ENCODE measurements at regions not wholly inside any gene's neighbourhood (a gene's known extent, or its start where the extent isn't known, plus 50 kb on each side); places are given as distances from the start of the nearest gene placed in this dataset.

DNA sequence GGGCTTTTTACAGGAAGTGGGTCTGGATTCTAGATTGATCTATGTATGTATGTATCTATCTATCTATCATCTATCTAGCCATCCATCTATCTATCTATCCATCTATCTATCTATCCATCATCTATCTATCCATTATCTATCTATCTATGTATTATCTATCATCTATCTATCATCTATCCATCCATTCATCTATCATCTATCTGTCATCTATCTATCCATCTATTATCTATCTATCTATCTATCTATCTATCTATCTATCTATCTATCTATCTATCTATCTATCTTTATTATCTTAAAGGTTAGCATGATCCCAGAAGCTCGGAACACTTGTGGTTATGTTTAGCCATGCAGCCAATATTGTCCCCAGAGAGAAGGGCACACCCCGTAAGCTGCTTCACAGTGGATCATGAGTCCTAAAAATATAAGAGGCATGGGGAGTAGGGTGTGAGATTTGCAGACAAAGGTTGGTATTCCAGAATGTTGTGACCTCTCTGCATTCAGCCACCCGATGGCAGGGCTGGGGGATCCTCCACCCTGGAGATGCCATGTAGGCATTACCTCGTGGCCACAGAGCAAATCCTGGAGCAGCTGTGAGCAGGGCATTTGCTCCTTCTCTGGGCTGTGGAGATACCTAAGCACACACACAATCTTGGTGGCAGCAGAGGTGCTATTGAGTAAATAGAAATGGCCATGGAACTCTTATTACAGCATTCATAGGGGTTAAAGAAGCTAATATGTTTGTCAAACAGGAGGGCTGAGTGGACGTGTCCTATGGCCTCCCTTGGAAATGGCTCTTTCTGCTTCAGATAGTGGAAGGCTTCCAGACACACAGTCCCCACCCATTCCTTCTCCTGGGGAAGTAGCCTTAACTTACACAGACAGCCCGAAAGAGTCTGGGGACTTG, 310.0 kb upstream of the TSHZ3 start:
- TF ChIP-seq POLR2AphosphoS5 (IDR thresholded peaks at IDR 0.05; ENCODE audit: insufficient read depth in 1 of 2, low read depth in 1 of 2) (no peak), POLR2A (IDR thresholded peaks at IDR 0.05) (no peak)
- TF ChIP-seq, protein P1, sequence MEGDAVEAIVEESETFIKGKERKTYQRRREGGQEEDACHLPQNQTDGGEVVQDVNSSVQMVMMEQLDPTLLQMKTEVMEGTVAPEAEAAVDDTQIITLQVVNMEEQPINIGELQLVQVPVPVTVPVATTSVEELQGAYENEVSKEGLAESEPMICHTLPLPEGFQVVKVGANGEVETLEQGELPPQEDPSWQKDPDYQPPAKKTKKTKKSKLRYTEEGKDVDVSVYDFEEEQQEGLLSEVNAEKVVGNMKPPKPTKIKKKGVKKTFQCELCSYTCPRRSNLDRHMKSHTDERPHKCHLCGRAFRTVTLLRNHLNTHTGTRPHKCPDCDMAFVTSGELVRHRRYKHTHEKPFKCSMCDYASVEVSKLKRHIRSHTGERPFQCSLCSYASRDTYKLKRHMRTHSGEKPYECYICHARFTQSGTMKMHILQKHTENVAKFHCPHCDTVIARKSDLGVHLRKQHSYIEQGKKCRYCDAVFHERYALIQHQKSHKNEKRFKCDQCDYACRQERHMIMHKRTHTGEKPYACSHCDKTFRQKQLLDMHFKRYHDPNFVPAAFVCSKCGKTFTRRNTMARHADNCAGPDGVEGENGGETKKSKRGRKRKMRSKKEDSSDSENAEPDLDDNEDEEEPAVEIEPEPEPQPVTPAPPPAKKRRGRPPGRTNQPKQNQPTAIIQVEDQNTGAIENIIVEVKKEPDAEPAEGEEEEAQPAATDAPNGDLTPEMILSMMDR (IDR thresholded peaks at IDR 0.05) = no peak

DNA sequence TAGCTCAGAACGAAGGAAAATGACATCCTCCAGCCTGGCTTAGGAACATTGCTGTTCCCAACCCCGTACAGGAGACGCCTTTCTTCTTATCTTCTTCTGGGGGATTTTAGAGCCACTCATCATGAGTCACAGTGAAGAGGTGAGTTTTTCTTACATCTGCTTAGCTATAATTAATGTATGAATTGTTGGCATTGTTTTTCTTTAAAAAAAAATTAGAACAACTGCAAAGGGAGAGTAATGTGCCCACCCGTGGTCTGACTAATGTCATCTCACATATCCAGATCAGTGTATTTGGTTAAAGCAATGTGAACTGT, 310.6 kb upstream of the TSHZ3 start:
- H3K27ac ChIP-seq = no peak overlapping the region
- no peaks in the 10 kb centered on the region for H3K4me1 ChIP-seq
- DNase-seq (ENCODE audit: extremely low spot score in 2 of 2) = no peak
- no peaks in the 10 kb centered on the region for H3K36me3 ChIP-seq
- no peaks in the 10 kb centered on the region for H3K27me3 ChIP-seq
- TF ChIP-seq POLR2AphosphoS5 (IDR thresholded peaks at IDR 0.05; ENCODE audit: insufficient read depth in 1 of 2, low read depth in 1 of 2) (no peak), POLR2A (IDR thresholded peaks at IDR 0.05) (no peak)
- TF ChIP-seq, protein P1 (IDR thresholded peaks at IDR 0.05) = no peak
- no peaks in the 10 kb centered on the region for H3K9me3 ChIP-seq
- no peak overlapping the region for H3K4me3 ChIP-seq
- intact Hi-C loops (cut with DNase I) = no loop called here

More for the DNA sequence above, 310.0 kb upstream of the TSHZ3 start:
- intact Hi-C loops (cut with DNase I) = no loop called here
- Histone ChIP-seq H3K4me3 (no peak overlapping the region), H3K27me3 (no peaks in the 10 kb centered on the region), H3K4me1 (no peaks in the 10 kb centered on the region), H3K36me3 (no peaks in the 10 kb centered on the region), H3K27ac (no peak overlapping the region), H3K9me3 (no peaks in the 10 kb centered on the region)
- no peak for DNase-seq (ENCODE audit: extremely low spot score in 2 of 2)

DNA sequence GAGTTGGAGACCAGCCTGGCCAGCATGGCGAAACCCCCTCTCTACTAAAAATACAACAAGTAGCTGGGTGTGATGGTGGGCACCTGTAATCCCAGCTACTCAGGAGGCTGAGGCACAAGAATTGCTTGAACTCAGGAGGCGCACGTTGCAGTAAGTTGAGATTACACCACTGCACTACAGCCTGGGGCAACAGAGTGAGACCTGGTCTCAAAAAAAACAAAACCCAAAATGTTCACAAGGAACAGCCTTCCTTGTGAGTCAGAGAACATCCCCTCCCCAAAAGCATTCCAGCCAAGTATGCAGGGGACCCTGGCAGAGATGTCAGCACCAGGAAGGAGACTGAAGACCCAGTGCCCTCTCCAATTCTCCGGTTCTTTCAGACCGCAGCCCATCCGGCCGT, 314.9 kb upstream of the TSHZ3 start:
- intact Hi-C loops (cut with DNase I) = no loop called here
- Histone ChIP-seq H3K27ac (no peak overlapping the region), H3K9me3 (no peaks in the 10 kb centered on the region), H3K4me1 (no peaks in the 10 kb centered on the region), H3K4me3 (no peak overlapping the region), H3K36me3 (no peaks in the 10 kb centered on the region), H3K27me3 (no peaks in the 10 kb centered on the region)
- TF ChIP-seq, protein P1 (IDR thresholded peaks at IDR 0.05) = no peak
- TF ChIP-seq POLR2A (IDR thresholded peaks at IDR 0.05) = no peak
- TF ChIP-seq POLR2AphosphoS5 (IDR thresholded peaks at IDR 0.05; ENCODE audit: insufficient read depth in 1 of 2, low read depth in 1 of 2) = no peak
- DNase-seq (ENCODE audit: extremely low spot score in 2 of 2) = no peak

DNA sequence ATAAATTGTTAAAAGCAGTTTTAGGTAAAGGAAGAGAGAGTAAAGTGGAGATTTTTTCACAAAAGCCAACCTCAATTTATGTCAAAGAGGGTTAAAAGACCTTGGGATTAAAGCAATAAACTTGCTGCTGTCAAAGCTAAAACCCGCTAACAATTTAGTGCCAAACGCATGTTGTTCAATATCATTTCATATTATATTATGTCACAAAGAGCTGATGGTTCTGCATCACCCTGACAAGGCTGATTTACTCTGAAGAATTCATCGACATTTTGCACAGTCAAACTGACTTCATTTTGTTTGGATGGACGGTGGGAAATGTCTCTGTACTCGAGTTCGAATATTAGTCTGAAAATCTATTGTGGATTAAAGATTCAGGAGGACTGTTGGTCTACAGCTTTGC, 315.8 kb upstream of the TSHZ3 start:
- H3K27ac ChIP-seq = no peak overlapping the region
- no peaks in the 10 kb centered on the region for H3K27me3 ChIP-seq
- no peak for DNase-seq (ENCODE audit: extremely low spot score in 2 of 2)
- H3K4me3 ChIP-seq = no peak overlapping the region
- TF ChIP-seq POLR2A (IDR thresholded peaks at IDR 0.05) = no peak
- TF ChIP-seq, protein P1 (IDR thresholded peaks at IDR 0.05) = no peak
- TF ChIP-seq POLR2AphosphoS5 (IDR thresholded peaks at IDR 0.05; ENCODE audit: insufficient read depth in 1 of 2, low read depth in 1 of 2) = no peak
- H3K9me3 ChIP-seq = no peaks in the 10 kb centered on the region
- no peaks in the 10 kb centered on the region for H3K4me1 ChIP-seq
- intact Hi-C loops (cut with DNase I) = no loop called here
- no peaks in the 10 kb centered on the region for H3K36me3 ChIP-seq

DNA sequence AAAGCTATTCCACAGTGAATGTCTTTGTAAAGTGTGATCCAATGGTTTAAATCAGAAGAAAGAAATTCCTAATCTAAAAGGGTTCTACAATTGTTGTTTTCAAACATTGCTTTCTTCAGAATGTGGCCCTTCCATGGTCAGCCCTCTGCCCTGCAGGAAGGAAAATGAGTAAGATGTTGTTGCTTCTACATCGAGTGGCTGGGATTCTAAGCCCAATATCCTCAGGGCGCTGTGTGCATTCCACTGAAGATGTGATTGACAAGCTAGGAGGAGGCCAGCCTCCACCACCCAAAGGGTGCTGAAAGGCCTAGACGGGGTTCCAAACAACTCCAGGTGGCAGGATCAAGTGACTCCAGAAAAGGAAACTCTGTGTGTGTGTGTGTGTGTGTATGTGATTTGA, 316.9 kb upstream of the TSHZ3 start:
- no peaks in the 10 kb centered on the region for H3K36me3 ChIP-seq
- H3K27me3 ChIP-seq = no peaks in the 10 kb centered on the region
- H3K4me3 ChIP-seq = no peak overlapping the region
- H3K9me3 ChIP-seq = no peaks in the 10 kb centered on the region
- DNase-seq (ENCODE audit: extremely low spot score in 2 of 2) = no peak
- no peaks in the 10 kb centered on the region for H3K4me1 ChIP-seq
- intact Hi-C loops (cut with DNase I) = no loop called here
- no peak overlapping the region for H3K27ac ChIP-seq
- TF ChIP-seq POLR2A (IDR thresholded peaks at IDR 0.05) (no peak), POLR2AphosphoS5 (IDR thresholded peaks at IDR 0.05; ENCODE audit: insufficient read depth in 1 of 2, low read depth in 1 of 2) (no peak)
- TF ChIP-seq, protein P1 (IDR thresholded peaks at IDR 0.05) = no peak
